ENCODE measurements at regions not wholly inside any gene's neighbourhood (a gene's known extent, or its start where the extent isn't known, plus 50 kb on each side); places are given as distances from the start of the nearest gene placed in this dataset.
"Not testable (repeated sequence)": the region's sequence is repeated elsewhere in the genome, so short reads cannot be mapped to it uniquely, and the experiment has no call there.

DNA sequence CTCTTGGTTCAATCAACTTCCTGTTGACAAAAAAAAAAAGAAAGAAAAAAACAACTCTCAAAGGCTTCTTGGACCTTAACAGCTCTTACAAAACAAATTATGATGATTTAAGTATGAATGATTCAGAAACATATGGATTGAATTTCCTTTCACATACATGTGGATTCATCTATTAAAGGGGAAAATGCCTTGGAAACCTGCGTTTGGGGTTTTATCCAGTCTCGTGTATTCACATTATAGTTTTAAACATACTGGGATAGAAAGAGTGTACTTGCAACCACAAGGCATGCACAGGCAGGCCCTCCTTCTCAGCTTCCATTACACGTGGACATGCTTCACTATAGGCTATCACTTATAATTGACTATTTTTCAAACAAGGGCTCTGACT lies 286.7 kb downstream of the INHBA start:
- no peak for DNase-seq

DNA sequence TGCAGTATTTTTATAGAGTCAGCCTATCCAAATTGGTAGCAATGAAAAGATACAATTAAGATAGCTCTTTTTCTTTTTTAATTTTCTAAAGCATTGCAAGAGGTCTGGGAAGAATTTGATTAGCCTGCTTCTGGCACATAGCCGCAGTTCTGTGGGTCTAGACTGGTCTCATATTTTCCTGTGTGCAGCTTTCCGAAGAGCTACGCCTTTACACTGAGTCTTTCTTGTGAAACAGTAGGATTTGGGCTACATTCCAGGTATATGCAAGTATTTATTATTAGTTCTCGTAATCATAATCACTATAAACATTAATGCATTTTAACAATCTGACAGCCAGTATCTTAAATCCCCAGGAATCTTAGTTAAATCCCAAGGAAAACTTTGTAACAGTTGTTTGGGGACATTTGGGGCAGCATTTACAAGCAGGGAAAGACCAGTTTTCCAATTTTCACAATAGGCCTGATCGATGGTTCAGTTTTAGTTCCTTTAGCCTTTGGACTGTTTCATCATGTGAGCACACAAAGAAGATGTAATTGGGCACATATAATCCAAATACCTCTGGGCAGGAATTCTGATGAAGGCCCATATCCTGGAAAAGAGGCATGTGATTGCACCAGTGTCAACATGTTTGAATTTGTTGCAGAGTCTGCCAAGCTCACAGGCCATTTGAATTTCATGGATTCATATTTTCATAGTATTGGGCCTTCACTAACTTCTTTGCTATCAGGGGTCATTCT lies 287.3 kb downstream of the INHBA start:
- DNase-seq = no peak

DNA sequence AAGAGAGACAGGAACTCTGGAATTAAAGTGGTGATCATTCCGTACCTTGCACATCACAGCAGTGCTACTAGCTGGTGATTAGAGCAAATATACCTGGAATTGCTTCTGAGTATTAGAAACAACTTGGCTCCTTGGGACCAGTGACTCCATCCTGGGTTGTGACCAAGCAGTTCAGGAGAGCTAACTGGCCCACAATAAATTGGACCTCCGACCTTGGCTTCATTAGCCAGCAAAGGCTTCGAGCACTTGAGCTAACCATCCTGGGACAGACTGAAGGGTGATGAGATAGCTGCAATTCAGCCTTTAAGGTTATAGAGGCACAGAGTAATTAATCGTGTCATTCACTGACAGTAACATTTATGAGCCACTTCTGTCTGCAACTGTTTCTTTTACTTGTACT lies 287.8 kb downstream of the INHBA start:
- DNase-seq = no peak

DNA sequence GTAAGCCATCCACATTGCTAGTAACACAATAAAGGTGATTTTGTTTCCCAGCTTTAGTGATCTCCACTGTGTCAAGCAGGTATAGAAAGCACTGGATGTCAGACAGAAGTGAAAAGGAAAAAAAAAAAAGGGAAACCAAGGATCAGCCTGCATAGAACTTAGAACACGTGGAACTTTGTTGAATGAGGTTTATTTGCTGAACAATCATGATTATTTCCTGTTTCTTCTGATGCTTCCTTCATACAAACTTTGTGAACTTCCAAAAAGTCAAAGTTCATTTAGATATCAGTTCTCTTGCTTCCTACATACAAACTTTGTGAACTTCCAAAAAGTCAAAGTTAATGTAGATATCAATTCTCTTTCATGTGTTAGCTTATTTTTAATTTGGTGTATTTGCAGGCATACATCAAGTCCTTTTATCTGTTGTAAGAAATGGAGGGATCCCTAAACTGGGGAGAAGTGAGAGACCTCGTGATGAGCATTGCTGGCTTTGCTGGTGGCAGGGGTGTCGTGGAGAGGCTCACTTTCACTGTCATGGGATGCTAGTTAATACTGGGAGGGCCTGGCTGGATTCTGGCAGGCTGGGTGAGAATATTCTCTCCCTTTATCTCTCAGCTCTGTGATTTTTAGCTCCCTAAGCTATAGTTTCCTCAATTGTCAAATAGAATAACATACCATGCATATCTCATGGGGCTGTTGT lies 298.4 kb downstream of the INHBA start:
- DNase-seq = no peak

DNA sequence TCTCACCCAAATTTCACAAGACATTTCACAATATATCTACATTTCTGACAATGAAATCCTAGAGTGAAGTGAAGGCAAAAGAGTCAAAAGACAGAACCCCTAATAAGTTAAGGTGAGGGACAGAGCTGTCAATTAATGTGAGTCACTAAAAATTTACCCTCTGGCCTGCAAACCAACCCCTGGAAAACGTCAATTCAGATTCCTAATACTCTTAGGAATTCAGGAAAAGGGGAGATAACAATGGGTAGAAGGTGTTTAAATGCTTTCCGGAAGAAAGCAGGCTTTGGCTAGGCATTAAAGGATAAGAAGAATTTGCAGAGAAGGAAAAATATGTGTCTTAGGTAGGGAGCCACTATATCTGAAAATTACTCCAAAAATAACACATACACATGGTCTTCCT lies 299.6 kb downstream of the INHBA start:
- no peak for DNase-seq

DNA sequence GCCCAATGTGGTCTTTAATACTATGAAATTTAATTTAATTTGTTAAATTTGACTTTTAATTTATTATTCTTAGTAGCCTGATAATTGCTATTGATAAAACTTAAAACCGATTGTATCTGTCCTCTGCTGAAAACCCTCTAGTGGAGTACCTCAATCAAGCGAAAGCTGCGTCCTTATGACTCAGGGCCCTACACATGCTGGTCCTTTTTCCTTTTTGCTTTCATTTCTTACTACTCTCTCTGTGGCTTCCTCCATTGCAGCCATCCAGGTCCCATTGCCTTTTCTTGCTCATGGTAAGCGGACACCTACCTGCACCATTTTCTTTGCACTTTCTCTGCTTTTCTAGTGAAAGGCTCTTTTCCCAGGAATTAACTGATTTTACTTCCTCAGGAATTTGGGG lies 301.1 kb downstream of the INHBA start:
- no peak for DNase-seq

DNA sequence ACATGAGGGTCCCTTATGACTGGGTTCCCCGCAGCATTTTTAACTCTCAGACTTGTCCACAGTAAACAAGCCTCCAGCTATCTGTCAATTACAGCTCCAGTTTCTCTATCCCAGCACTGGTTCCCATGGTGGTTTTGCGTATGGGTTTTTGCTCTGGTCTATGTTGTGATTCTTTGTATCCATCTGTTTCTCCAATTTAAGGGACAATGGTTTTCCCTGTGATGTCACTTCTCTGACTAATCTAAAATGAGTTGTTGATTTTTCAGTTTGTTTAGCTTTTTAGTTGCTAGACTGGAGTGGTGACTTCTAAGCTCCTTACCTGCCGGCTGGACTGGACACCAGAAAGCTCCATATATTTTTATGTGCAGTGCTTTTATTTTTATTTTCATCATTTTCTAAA lies 303.7 kb downstream of the INHBA start:
- no peak for DNase-seq

DNA sequence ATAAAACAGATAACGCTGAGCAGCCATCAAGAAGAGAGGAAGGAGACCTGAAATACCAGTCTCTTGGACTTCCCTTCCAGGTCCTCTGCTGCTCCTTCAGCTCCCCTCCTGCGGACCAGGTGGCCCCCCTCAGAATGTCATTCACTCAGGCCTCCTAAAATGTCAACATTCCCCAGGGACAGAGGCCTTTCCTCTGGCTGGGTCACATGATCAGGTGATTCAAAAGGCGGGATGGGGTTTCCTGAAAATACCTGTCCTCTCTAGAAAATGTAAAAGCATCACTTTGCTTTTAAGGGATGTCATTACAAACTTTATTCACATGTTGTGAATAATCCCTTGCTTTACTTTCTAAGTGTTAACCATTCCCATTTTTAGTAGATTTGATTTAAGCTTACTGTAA lies 311.1 kb downstream of the INHBA start:
- DNase-seq = no peak

DNA sequence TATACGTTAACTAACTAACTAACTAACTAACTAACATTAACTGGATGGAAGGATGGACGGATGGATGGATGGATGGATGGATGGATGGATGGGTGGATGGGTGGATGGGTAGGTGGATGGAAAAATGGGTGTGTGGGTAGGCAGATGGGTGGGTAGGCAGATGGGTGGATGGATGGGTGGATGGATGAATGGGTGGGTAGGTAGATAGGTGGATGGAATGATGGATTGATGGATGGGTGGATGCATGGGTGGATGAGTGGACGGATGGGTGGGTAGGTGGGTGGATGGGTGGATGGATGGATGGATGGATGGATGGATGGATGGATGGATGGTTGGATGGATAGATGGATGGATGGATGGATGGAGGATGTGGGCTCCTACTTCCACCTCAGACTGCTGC lies 314.0 kb downstream of the INHBA start:
- DNase-seq = not testable (repeated sequence)

DNA sequence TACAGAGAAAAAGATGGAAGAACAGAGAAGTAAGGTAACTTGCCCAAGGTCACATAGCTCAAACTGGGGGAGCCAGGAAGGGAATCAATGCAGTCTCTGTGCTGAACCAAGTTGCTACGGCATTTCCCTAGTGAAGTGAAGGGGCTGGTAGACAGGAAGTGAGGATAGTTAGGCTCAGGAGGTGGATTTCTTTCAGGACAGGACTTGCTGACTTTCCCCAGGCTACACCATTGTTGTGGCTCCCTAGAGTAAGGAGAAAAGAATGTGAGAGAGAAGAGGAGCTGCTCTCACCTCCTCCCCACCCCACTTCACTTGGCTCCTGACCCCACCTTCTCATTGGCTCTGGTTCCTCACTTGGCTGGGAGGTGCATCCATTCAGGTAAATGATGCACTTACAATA lies 316.9 kb downstream of the INHBA start:
- DNase-seq = no peak

DNA sequence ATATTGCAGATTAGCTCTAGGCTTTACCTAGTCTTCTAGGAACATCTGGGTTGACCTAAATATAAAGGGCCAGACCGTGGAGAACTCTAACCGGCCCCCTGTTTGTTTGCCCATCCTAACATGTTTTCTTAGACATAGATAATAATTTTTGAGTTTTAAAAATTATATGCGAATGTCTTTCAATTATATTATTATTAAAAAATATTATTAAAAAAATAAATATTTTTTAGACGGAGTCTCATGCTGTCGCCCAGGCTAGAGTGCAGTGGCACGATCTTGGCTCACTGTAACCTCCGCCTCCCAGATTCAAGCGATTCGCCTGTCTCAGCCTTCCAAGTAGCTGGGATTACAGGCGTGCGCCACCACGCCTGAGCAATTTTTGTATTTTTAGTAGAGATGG lies 318.5 kb downstream of the INHBA start:
- DNase-seq = no peak

DNA sequence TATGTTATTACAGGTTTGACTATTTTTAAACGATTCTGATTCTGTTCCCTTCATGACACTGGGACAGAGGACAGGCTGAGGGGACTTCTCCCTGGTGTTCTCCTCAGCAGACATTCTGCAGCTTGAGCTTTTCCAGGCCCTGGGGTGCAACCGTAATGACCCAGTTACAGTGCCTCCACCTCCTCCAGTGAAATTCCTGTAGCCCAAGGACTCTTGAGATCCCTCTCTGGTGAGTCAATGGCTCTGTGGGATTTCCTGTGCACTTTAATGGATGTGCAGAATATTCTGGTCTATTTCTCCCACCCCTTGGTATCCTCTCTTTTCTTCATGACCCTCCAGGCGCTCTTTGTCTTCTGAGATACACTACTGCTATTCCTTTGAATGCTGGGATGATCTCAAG lies 319.3 kb downstream of the INHBA start:
- no peak for DNase-seq

DNA sequence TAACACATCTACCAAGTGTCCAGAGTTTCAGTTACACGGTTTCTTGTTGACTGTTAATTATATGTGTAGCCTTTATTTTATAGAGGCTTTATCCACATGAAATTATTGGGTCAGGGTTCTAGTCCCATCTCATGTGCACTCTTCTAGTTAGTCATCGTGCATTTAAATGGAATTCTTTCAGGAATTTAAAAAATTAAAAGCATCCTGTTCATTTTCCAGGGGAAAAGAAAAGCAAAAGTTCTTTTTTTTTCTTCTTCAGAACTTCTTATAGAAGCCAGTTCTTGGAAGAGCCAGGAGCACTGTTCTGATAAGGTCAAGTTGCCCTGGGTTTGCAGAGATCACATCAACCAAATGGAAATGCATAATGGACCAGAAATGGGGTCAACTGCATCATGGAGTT lies 324.7 kb downstream of the INHBA start:
- no peak for DNase-seq

DNA sequence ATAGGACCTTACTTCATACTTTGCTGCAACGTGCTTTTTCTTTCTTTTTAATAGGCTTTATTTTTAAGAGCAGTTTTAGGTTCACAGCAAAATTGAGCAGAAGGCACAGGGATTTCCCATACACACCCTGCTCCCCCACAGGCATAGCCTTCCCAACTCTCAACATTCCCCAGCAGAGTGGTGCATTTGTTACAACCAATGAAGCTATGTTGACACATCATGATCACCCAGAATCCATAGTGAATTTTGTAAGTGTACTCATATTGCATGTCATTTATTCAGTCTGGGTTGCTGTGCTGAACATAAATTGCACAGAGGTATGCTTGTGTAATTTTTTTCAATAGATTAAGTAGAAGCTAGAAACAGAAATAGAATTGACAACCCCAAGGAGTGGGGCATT lies 327.3 kb downstream of the INHBA start:
- no peak for DNase-seq

DNA sequence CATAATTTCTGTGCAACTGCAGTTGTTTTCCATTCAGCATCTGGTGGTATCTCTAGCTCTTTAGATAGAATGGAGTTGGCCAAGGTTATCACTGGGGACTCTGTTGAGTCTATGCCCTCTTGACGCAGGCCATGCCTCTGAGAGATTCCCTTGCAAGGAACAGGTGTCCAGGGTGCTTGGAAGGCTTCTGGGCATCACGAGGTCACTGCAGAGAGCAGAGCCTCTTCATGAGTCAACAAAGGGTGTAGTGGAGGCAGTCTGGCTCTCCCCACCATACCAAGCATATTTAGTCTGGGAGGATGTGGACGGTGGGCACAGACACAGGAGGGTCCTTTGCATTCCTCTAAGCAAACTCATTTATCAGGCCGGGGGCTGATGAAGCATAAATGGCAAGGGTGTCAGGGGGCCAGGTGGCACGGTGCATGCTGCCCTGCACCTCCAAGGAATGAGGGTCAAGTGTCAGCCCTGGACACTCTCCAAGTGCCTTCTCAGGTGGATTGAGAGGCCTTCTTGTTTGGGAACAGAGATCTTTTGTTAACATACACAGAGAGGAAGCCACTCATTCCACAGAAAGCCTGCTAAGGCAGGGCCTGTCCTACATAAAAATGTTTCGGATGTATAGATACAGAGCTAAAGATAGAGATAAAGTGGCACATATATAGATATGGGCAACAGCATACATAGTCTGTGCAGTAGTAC lies 328.6 kb downstream of the INHBA start:
- DNase-seq = no peak

DNA sequence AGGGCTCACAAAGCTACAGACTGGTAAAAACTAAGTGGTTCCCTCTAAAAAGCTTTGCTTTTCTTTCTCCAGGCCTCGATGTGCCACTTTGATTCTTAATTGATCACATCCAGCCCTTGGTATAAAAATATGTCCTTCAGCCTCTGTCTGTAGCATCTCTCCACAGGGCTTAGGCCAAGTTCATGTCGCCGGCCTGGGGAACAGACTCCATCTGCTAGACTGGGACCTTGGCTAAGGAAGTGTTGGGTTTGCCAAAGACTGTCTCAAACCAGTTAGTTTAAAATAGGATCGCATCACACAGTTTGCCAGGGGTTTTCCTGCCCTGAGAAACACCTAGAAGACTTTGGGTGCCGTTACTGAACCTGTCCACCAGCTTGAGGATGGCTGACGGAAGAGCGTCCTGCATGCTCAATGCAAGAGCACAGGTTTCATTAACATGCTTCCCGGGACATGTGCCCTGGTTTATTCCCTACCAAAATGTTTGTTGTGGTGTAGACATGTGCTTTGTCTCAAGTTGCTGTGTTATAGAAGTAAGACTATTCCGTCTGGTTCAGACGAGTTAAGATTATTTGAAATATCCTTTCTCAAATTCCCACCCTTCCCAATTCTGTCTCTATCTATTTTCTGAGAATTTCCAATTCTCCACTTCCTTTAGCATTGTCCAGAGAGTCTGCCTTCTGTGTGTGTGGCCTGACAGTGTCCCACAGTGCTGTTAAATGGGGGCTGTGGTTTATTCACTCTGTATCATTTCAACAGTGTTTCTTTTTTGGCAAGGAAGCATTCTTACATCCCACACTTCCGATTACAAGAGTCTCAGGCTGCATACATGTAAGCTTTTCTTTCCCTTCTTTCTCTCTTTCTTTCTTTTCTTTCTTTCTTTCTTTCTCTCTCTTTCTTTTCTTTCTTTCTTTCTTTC lies 334.7 kb downstream of the INHBA start:
- no peak for DNase-seq

DNA sequence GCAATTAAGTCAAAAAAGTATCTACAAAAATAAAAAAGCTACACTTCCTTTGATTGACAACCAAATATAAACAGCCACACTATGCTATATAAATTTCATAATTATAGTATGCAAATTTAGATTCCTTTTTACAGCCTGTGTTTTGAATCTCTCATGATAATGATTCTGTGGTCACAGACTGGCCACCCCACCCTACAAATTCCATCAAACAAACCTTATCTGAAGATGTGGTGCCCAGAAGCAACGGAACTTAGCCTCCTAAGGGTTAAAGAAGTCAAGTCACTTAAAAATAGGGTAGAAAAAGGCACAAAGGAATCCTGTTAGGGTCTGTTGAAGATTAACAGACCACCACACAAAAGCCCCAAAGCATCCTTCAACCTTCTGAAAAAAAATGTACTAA lies 351.8 kb downstream of the INHBA start:
- peak; percentile 48 for DNase-seq

DNA sequence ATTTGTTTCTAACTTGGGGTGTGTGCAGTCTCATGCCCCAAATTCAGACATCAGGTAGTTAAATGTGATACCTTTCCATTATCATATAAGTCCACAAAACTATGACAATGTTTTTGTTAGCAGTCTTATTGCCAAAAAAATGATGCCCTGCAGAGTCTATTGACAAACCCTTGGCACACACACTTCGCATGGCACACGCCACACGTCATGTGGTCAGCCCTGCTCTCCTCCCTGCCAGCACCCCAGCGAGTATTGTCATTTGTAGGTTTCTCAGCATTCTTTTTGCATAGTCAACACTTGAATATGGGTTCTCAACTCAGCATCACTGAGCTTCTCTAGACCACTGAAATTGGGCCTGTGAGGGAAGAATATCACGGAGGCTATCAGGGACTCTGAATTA lies 356.0 kb downstream of the INHBA start:
- DNase-seq = no peak

DNA sequence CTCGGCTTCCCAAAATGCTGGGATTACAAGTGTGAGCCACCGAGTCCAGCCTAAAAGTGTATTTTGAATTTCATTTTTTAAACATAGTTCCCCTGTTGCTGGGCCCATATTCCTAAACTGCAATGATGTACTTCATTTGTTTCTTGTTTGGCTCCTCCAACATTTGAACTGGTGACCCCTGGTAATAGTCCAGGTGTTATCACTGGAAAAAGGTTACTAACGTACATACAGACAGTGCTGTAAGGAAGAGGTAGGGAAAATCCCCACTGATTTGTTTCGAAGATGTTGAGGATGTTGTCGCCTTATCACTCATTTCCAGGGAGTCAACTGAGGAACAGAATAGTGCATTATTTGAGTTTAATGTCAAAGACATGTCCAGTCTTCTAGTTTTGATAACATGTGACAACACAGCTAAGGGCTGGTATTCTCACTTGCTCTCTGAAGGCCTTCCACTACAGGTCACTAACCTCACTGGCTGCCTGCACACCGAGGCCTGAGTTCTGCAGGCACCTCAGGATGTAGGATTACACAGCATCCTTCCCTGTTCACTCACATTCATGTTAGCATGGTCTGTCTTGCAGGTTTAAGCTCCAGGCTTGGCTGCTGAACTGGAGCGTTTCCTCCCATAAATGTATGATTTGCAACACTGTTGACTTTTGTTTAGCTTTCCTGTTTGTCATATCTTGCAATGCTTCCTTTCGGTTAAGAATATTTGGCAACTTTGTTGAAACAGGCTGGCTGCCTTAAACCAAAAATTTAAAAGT lies 362.8 kb downstream of the INHBA start:
- DNase-seq = no peak

DNA sequence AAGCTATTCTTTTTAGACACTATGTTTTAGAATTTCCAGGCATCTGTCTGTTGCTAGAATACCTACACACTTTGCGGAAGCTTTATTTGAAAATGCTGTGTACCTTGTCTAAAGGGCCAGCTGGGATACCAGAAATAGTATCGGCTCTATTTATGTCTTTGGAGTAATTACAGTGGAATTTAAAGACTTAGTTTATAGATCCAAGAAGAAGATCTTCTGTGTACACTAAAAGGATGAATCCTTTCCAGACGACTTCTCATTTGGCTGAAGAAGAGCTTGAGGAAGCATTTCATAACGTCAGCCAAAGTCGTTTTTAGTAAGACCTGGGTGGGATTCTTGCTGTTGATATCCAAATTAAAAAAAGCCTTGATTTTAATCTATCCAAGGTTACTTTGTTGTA lies 365.9 kb downstream of the INHBA start:
- DNase-seq = no peak

DNA sequence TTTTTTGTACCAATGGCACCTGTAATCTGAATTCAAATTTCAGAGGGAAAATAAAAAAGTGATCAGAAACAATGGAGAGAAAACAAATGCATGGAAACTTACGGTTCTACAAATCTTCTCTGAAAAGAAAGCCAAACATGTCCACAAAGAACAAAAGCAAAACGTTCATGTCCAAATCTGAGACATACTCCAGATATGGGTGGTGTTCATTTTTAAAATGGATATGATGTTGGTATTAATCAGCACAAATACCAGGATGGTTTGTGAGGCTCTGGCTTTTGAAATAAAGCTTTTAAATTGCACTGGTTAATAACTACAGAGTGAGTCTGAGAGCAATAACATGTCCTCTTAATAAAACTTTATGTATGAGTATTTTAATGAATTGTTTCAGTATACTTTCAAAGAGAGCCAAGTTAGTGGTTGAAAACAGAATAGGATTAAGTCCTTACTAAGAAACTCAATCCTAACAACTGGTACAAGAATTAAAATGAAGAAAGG lies 366.4 kb downstream of the INHBA start:
- DNase-seq = no peak

All from hematopoietic multipotent progenitor cell treated with erythropoietin and hydrocortisone succinate and interleukin-3 and kit ligand, for 8 days (in vitro differentiated cells).